DMS153 (cell line): ENCODE measurements at regions not wholly inside any gene's neighbourhood (a gene's known extent, or its start where the extent isn't known, plus 50 kb on each side); places are given as distances from the start of the nearest gene placed in this dataset.

Source experiments
- DNase-seq: peaks from one replicate; lab custom pipeline; 2025; lab: John Stamatoyannopoulos, UW

GRCh38 chr7:76149847-76150691 is 51.6 kb upstream of the SRRM3 start:
- no peak for DNase-seq
